ENCODE measurements at regions not wholly inside any gene's neighbourhood (a gene's known extent, or its start where the extent isn't known, plus 50 kb on each side); places are given as distances from the start of the nearest gene placed in this dataset.

GRCh38 chr10:128969551-128969950, 497.5 kb upstream of the MGMT start:
- Histone ChIP-seq H3K4me1 (ENCODE audit: control insufficient read depth, extremely low read depth, insufficient read depth, low read length) (no peaks in the 10 kb centered on the region), H3K27ac (ENCODE audit: insufficient read depth, low read depth, low read length) (no peak overlapping the region), H3K4me3 (replicated peaks in 1 of 3; ENCODE audit: insufficient read depth in 1 of 3, low read depth in 1 of 3, low read length in 3 of 3) (no peak overlapping the region), H3K4me2 (ENCODE audit: insufficient read depth, low read length) (no peak overlapping the region), H3K9me1 (replicated peaks; ENCODE audit: control insufficient read depth, extremely low read depth, insufficient read depth, low read length) (no peaks in the 10 kb centered on the region), H3K27me3 (ENCODE audit: control insufficient read depth in 2 of 2, insufficient read depth in 2 of 2, low read length in 2 of 2) (no peaks in the 10 kb centered on the region), H4K20me1 (replicated peaks; ENCODE audit: control insufficient read depth, extremely low read depth, insufficient read depth, low read length) (no peaks in the 10 kb centered on the region), H3K9me3 (replicated peaks; ENCODE audit: control insufficient read depth, insufficient read depth, low read length) (peaks cover 2% of the 10 kb centered on the region), H3K79me2 (ENCODE audit: control insufficient read depth, insufficient read depth, low read length) (no peaks in the 10 kb centered on the region), H3K36me3 (ENCODE audit: control insufficient read depth in 2 of 2, extremely low read depth in 1 of 2, insufficient read depth in 2 of 2, low read length in 2 of 2) (no peaks in the 10 kb centered on the region), H3K9ac (replicated peaks; ENCODE audit: extremely low read depth, insufficient read depth, low read length) (no peak overlapping the region), H2AFZ (ENCODE audit: low read depth, low read length) (no peak overlapping the region)
- FAIRE-seq (no peak), DNase-seq (ENCODE audit: low read depth, low spot score) (no peak)
- TF ChIP-seq MYC (IDR thresholded peaks at IDR 0.05; ENCODE audit: low read depth, low read length) (no peak), EZH2 (IDR thresholded peaks at IDR 0.05; ENCODE audit: borderline replicate concordance, low read depth, low read length, severe bottlenecking) (no peak), FOS (IDR thresholded peaks at IDR 0.05; ENCODE audit: borderline replicate concordance, insufficient read depth, low read length) (no peak)
- BruUV-seq (replicated peaks) = no TSS peak
- CTCF ChIA-PET = no interaction called here
- dilution Hi-C loops (cut with MboI; ENCODE audit: extremely low pct_ligation_motif_present, low sequenced_read_pairs) = no loop called here
- POLR2A ChIA-PET = no interaction called here
- intact Hi-C loops (cut with micrococcal nuclease) = no loop called here

GRCh38 chr10:128971374-128972035, 495.5 kb upstream of the MGMT start:
- ChIA-PET CTCF (no interaction called here), POLR2A (no interaction called here)
- Histone ChIP-seq H3K9me3 (replicated peaks; ENCODE audit: control insufficient read depth, insufficient read depth, low read length) (peaks cover 2% of the 10 kb centered on the region), H3K79me2 (ENCODE audit: control insufficient read depth, insufficient read depth, low read length) (no peaks in the 10 kb centered on the region), H3K27me3 (ENCODE audit: control insufficient read depth in 2 of 2, insufficient read depth in 2 of 2, low read length in 2 of 2) (no peaks in the 10 kb centered on the region), H3K4me1 (ENCODE audit: control insufficient read depth, extremely low read depth, insufficient read depth, low read length) (no peaks in the 10 kb centered on the region), H3K27ac (ENCODE audit: insufficient read depth, low read depth, low read length) (no peak overlapping the region), H3K4me2 (ENCODE audit: insufficient read depth, low read length) (no peak overlapping the region), H3K4me3 (replicated peaks in 1 of 3; ENCODE audit: insufficient read depth in 1 of 3, low read depth in 1 of 3, low read length in 3 of 3) (no peak overlapping the region), H2AFZ (ENCODE audit: low read depth, low read length) (no peak overlapping the region), H3K9me1 (replicated peaks; ENCODE audit: control insufficient read depth, extremely low read depth, insufficient read depth, low read length) (no peaks in the 10 kb centered on the region), H3K9ac (replicated peaks; ENCODE audit: extremely low read depth, insufficient read depth, low read length) (no peak overlapping the region), H3K36me3 (ENCODE audit: control insufficient read depth in 2 of 2, extremely low read depth in 1 of 2, insufficient read depth in 2 of 2, low read length in 2 of 2) (no peaks in the 10 kb centered on the region), H4K20me1 (replicated peaks; ENCODE audit: control insufficient read depth, extremely low read depth, insufficient read depth, low read length) (no peaks in the 10 kb centered on the region)
- intact Hi-C loops (cut with micrococcal nuclease) (no loop called here), dilution Hi-C loops (cut with MboI; ENCODE audit: extremely low pct_ligation_motif_present, low sequenced_read_pairs) (no loop called here)
- no peak for DNase-seq (ENCODE audit: low read depth, low spot score)
- no TSS peak for BruUV-seq (replicated peaks)
- TF ChIP-seq CTCF (IDR thresholded peaks at IDR 0.05; ENCODE audit: extremely low read depth in 1 of 2, insufficient read depth in 1 of 2, low read depth in 1 of 2, low read length in 2 of 2) (no peak), EZH2 (IDR thresholded peaks at IDR 0.05; ENCODE audit: borderline replicate concordance, low read depth, low read length, severe bottlenecking) (no peak), MAX (IDR thresholded peaks at IDR 0.05; ENCODE audit: insufficient read depth, insufficient read length) (no peak), POLR2A (IDR thresholded peaks at IDR 0.05; ENCODE audit: low read depth, low read length) (no peak), MYC (IDR thresholded peaks at IDR 0.05; ENCODE audit: low read depth, low read length) (no peak), FOS (IDR thresholded peaks at IDR 0.05; ENCODE audit: borderline replicate concordance, insufficient read depth, low read length) (no peak), POLR2AphosphoS5 (IDR thresholded peaks at IDR 0.05; ENCODE audit: insufficient read depth, low read depth, low read length) (no peak), GATA2 (IDR thresholded peaks at IDR 0.05; ENCODE audit: insufficient read depth, insufficient read length, low read depth, low read length) (no peak), JUN (IDR thresholded peaks at IDR 0.05; ENCODE audit: borderline replicate concordance, insufficient read depth, insufficient read length, low read depth) (no peak)
- no peak for FAIRE-seq
